SK-N-SH (cell line): ENCODE measurements at regions not wholly inside any gene's neighbourhood (a gene's known extent, or its start where the extent isn't known, plus 50 kb on each side); places are given as distances from the start of the nearest gene placed in this dataset.

Experiments used
- EP300 ChIP-seq, 2 experiments: IDR thresholded peaks; 2 replicates each; pipeline versions ENCODE4 v1.4.0 to v1.6.1; 2012; ENCODE audit warnings: borderline replicate concordance in 1 of 2, low read depth in 1 of 2, low read length in 1 of 2
- GABPA ChIP-seq: IDR thresholded peaks from 2 replicates; pipeline ENCODE4 v1.4.0; 2012; ENCODE audit warnings: low read depth, mild to moderate bottlenecking
- GATA2 ChIP-seq: sonication (generic); formaldehyde crosslinking; IDR thresholded peaks from 2 replicates; pipeline ENCODE4 v1.5.0; 2020; ENCODE audit warnings: mild to moderate bottlenecking, missing genetic modification reagents
- JUND ChIP-seq: IDR thresholded peaks from 2 replicates; pipeline ENCODE4 v1.4.0; 2012
- PBX3 ChIP-seq: IDR thresholded peaks from 2 replicates; pipeline ENCODE4; 2012
- RAD21 ChIP-seq: IDR thresholded peaks from 2 replicates; pipeline ENCODE4 v1.6.1; 2012; ENCODE audit warnings: mild to moderate bottlenecking, low read length
- RCOR1 ChIP-seq: fragments of 150-350 bp; IDR thresholded peaks from 2 replicates; pipeline ENCODE4 v1.6.1; 2017; ENCODE audit warnings: antibody characterized with exemption, low read length
- SMC3 ChIP-seq: IDR thresholded peaks from 2 replicates; pipeline ENCODE4 v1.6.1; 2012; ENCODE audit warnings: low read depth, low read length, improper control_type of control experiment
- TAF1 ChIP-seq: IDR thresholded peaks from 2 replicates; pipeline ENCODE4 v1.6.1; 2012; ENCODE audit warnings: low read depth, mild to moderate bottlenecking, low read length, moderate library complexity, borderline replicate concordance
- YY1 ChIP-seq: IDR thresholded peaks from 2 replicates; pipeline ENCODE4 v1.4.0; 2012; ENCODE audit warnings: low read depth, mild to moderate bottlenecking
- TF ChIP-seq, protein P1 (sequence below): fragments of 200-600 bp; sonication (generic); IDR thresholded peaks from 2 replicates; pipeline ENCODE4 v1.6.1; 2017; ENCODE audit warnings: antibody characterized with exemption, mild to moderate bottlenecking, moderate library complexity
- TF ChIP-seq, protein P2 (sequence below): IDR thresholded peaks from 2 replicates; pipeline ENCODE4 v1.6.1; 2012; ENCODE audit warnings: mild to moderate bottlenecking, low read depth, low read length, moderate library complexity
- TF ChIP-seq, protein P3 (sequence below): IDR thresholded peaks from 2 replicates; pipeline ENCODE4 v1.4.0; 2012; ENCODE audit warnings: low read depth, borderline replicate concordance
- TF ChIP-seq, protein P4 (sequence below): fragments of 150-350 bp; IDR thresholded peaks from 2 replicates; pipeline ENCODE4 v1.6.1; 2017; ENCODE audit warnings: antibody characterized with exemption, low read length, low read depth, borderline replicate concordance

DNA sequence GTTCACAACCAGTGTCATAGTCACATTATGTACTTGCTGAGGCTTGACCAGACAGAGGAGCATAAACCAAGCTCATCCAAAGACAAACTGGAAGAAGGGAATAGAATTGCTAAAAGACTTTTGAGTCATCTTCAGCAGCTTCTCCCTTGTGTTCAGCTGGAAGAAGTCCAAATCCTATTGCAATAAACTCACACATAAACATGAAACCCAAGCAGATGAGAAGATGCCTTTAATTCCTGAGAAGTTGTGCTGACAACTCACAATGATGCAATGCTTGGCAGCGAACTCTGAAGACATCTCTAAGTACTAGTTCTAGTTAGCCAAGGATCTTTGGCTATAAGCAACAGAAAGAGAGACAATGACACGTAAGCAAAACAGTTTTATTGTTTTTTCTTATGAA, 642.1 kb downstream of the KCTD16 start:
- no peak for TF ChIP-seq GABPA
- TF ChIP-seq, protein P1, sequence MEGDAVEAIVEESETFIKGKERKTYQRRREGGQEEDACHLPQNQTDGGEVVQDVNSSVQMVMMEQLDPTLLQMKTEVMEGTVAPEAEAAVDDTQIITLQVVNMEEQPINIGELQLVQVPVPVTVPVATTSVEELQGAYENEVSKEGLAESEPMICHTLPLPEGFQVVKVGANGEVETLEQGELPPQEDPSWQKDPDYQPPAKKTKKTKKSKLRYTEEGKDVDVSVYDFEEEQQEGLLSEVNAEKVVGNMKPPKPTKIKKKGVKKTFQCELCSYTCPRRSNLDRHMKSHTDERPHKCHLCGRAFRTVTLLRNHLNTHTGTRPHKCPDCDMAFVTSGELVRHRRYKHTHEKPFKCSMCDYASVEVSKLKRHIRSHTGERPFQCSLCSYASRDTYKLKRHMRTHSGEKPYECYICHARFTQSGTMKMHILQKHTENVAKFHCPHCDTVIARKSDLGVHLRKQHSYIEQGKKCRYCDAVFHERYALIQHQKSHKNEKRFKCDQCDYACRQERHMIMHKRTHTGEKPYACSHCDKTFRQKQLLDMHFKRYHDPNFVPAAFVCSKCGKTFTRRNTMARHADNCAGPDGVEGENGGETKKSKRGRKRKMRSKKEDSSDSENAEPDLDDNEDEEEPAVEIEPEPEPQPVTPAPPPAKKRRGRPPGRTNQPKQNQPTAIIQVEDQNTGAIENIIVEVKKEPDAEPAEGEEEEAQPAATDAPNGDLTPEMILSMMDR: no peak
- TF ChIP-seq TAF1: no peak
- TF ChIP-seq, protein P2, sequence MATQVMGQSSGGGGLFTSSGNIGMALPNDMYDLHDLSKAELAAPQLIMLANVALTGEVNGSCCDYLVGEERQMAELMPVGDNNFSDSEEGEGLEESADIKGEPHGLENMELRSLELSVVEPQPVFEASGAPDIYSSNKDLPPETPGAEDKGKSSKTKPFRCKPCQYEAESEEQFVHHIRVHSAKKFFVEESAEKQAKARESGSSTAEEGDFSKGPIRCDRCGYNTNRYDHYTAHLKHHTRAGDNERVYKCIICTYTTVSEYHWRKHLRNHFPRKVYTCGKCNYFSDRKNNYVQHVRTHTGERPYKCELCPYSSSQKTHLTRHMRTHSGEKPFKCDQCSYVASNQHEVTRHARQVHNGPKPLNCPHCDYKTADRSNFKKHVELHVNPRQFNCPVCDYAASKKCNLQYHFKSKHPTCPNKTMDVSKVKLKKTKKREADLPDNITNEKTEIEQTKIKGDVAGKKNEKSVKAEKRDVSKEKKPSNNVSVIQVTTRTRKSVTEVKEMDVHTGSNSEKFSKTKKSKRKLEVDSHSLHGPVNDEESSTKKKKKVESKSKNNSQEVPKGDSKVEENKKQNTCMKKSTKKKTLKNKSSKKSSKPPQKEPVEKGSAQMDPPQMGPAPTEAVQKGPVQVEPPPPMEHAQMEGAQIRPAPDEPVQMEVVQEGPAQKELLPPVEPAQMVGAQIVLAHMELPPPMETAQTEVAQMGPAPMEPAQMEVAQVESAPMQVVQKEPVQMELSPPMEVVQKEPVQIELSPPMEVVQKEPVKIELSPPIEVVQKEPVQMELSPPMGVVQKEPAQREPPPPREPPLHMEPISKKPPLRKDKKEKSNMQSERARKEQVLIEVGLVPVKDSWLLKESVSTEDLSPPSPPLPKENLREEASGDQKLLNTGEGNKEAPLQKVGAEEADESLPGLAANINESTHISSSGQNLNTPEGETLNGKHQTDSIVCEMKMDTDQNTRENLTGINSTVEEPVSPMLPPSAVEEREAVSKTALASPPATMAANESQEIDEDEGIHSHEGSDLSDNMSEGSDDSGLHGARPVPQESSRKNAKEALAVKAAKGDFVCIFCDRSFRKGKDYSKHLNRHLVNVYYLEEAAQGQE: no peak
- TF ChIP-seq, protein P3, sequence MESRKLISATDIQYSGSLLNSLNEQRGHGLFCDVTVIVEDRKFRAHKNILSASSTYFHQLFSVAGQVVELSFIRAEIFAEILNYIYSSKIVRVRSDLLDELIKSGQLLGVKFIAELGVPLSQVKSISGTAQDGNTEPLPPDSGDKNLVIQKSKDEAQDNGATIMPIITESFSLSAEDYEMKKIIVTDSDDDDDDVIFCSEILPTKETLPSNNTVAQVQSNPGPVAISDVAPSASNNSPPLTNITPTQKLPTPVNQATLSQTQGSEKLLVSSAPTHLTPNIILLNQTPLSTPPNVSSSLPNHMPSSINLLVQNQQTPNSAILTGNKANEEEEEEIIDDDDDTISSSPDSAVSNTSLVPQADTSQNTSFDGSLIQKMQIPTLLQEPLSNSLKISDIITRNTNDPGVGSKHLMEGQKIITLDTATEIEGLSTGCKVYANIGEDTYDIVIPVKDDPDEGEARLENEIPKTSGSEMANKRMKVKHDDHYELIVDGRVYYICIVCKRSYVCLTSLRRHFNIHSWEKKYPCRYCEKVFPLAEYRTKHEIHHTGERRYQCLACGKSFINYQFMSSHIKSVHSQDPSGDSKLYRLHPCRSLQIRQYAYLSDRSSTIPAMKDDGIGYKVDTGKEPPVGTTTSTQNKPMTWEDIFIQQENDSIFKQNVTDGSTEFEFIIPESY: no peak
- no peak for TF ChIP-seq RCOR1
- TF ChIP-seq, protein P4, sequence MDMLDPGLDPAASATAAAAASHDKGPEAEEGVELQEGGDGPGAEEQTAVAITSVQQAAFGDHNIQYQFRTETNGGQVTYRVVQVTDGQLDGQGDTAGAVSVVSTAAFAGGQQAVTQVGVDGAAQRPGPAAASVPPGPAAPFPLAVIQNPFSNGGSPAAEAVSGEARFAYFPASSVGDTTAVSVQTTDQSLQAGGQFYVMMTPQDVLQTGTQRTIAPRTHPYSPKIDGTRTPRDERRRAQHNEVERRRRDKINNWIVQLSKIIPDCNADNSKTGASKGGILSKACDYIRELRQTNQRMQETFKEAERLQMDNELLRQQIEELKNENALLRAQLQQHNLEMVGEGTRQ: no peak
- TF ChIP-seq EP300 (IDR thresholded peaks at IDR 0.05; ENCODE audit: borderline replicate concordance in 1 of 2, low read depth in 1 of 2, low read length in 1 of 2): no peak
- no peak for TF ChIP-seq PBX3
- TF ChIP-seq JUND: no peak
- TF ChIP-seq GATA2 (CRISPR knock-in tag): no peak
- no peak for TF ChIP-seq YY1
- no peak for TF ChIP-seq SMC3
- TF ChIP-seq RAD21: no peak
